Sigmoid colon (tissue), 3 donors: ENCODE measurements at regions not wholly inside any gene's neighbourhood (a gene's known extent, or its start where the extent isn't known, plus 50 kb on each side); places are given as distances from the start of the nearest gene placed in this dataset.

Experiments used
- CTCF ChIP-seq, 4 experiments: fragments of 450-650 bp in 3 of 4; fragments of 200-600 bp in 1 of 4; IDR thresholded peaks; one replicate each; pipeline ENCODE4 v1.5.1; 2016 to 2019; ENCODE audit warnings: antibody characterized with exemption in 4 of 4, mild to moderate bottlenecking in 3 of 4, moderate library complexity in 2 of 4
- POLR2A ChIP-seq, 2 donors: fragments of 450-650 bp; IDR thresholded peaks; one replicate each; pipeline ENCODE4 v1.6.1; 2016; ENCODE audit warnings: antibody characterized with exemption in 2 of 2, mild to moderate bottlenecking in 2 of 2, moderate library complexity in 2 of 2

- TF ChIP-seq CTCF (IDR thresholded peaks at IDR 0.05): no peak
- TF ChIP-seq POLR2A (IDR thresholded peaks at IDR 0.05): no peak
Measured at GRCh38 chr14:49999146-49999761, 106.4 kb downstream of the ARF6 start.
